T-helper 2 cell treated with Interferon-gamma antibody and Interleukin-4, amounts not matched to agents 100 ng/mL and 5 ng/mL, for 36 hours (primary cell): ENCODE measurements at regions not wholly inside any gene's neighbourhood (a gene's known extent, or its start where the extent isn't known, plus 50 kb on each side); places are given as distances from the start of the nearest gene placed in this dataset.

Experiments
- intact Hi-C: fragments of 100-400 bp; cut with micrococcal nuclease; formaldehyde crosslinking; loops from one replicate; pipeline ENCODE4 v1.15.1; 2023

DNA sequence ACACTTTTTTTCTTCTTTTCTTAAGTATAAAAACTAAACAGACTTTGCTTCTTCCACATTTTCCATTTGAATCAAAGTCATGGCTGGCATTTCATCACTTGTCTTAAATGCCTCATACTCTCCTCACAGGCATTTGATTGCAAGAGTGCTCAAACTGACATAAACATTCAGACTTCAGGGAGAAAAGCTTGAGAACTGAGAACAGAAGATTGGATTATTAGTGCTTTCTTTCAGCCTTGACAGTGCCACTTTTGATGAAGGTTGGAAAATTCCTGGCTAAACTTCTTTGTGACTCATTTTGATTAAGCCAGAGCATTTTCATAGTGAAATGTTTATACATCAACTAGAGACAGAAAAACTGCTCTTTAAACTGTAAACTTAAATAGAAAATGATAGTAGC lies 544.4 kb downstream of the DIPK2A start:
- intact Hi-C loops: no loop called here

- intact Hi-C loops: no loop called here
Observed at GRCh38 chr3:144516589-144516988, 545.0 kb downstream of the DIPK2A start.

DNA sequence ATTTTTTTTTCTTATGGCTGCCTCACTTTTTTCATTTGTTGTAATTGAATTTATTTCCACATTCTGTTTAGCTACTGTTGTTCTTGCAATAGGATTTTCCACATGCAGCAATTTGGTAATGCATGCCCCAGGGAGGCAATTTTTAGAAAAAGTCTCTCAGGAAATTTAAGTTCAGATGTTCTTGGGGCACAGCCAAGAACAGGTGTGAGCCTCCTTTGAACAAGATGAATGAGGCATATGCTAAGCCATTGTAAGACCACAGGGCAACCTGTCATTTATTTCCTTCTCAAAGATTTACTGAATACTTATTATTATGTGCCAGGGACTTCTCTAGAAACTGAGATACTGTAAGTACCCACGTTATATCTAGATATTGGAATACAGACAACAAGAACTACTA lies 549.5 kb downstream of the DIPK2A start:
- intact Hi-C loops: no loop called here

GRCh38 chr3:144522456-144522855 lies 550.8 kb downstream of the DIPK2A start:
- intact Hi-C loops: no loop called here

DNA sequence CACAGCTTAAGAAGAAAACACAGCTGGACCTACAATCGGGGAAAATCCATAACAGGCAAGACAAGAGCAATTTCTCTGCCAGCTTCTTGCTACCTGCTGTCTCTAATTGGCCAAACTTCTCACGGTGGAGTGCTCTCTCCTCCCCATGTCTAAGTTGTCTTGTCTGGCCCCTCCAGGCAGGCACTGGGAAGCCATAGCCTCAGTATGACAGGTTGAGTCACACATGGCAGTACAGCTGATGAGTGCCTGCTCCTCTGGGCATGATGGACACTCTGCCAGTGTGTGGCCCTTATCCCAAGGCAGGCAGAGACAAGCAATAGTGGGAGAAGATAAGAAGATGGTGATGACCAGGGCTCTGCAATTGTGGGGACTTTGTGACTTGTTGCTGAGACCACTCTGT lies 551.8 kb downstream of the DIPK2A start:
- intact Hi-C loops: no loop called here

DNA sequence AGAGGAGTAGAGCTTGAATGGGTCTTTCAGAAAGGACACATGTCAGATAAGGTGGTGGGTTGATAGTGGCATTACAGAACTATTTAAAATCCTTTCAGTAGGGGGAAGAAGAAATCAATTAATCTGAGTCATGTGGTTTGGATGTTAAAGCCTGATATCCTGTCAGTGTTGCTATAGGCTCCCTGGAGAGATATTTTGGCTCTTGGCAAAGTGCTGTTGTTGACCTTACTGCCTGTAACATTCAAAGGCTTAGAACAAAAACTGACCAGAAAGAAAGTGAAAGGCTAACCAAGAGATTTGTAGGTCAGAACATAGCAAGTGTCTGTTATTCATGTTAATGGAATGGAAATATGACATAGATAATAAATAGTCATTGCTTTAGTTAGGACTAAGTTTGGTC lies 552.9 kb downstream of the DIPK2A start:
- intact Hi-C loops: no loop called here

DNA sequence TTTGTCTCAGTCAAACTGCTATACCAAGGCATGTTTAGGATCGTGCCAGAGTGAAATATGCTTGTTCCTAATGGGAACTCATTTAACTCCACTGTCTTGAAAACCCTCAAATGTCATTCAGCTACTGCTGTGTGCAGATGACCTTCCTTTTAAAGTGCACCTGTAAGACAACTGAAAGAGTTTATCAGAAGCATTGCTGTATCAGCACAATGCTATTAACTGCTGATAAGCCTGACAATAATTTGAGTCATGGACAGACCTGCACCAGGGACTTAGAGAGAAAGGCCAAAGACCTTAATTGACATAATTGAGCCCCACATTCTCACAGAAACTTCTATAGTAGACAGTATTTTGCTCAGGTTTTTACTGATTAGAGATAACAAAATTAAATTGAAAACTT lies 557.9 kb downstream of the DIPK2A start:
- intact Hi-C loops: no loop called here

GRCh38 chr3:144544871-144545270 lies 573.2 kb downstream of the DIPK2A start:
- intact Hi-C loops: no loop called here

- intact Hi-C loops: no loop called here
Observed at GRCh38 chr3:144546539-144546938, 574.9 kb downstream of the DIPK2A start.

DNA sequence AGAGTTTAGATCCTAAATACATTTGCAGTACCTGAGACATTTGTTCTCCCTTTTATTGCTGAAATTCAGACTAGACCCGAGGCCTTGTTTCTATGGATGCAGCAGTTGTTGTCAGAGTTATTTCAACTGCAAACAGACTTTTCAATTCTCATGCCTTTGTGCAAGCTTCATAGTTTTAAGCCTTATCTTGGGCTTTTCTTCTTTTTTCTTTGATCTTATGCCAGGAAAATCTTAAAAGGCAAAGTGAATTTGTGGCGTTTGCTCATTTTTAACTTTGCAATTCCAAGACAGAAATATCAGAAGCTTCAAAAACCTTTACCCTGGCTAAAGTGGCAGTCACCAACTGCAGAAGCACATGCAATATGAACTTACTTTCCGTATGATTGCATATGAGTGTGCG lies 576.7 kb downstream of the DIPK2A start:
- intact Hi-C loops: no loop called here

DNA sequence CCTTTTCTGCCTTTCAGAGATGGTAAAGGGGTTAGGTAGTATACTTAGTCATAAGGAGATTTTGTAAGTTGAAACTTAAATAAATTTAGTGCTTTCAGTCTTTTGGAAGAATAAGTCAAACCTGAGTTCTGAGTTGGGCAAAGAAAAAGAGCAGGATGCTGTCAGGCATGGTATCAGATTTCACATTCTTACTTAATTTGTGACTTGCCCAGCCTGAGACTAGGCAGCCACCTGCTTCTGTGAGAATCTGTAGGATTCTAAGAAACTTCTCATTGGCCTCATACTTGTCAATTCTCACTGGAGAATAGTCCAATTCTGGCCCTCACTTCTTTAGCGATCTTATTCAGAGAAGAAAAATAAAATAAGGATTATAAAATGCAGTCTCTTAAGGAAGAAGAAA lies 577.5 kb downstream of the DIPK2A start:
- intact Hi-C loops: no loop called here

- intact Hi-C loops: no loop called here
Observed at GRCh38 chr3:144552346-144553057, 580.9 kb downstream of the DIPK2A start.

- intact Hi-C loops: no loop called here
Observed at GRCh38 chr3:144553301-144553700, 581.7 kb downstream of the DIPK2A start.

GRCh38 chr3:144554889-144555288 lies 583.3 kb downstream of the DIPK2A start:
- intact Hi-C loops: no loop called here

DNA sequence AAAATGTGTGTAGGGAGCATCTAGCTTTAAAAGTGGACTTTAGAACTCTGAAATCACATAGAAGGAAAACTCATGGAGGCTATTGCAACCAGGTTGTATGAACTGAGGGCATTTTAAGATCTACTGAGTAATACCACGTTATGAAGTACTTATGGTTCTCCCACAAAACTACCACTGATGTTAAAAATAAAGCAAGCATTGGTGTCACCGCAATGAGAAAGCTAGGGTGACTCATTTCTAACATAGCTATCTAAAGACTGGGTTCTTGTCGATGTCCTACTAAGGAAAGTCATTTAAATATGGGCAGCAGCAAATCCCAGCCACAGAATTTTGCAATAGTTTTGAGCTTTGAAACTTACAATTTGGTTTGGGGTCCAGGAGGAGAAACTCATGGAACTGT lies 584.8 kb downstream of the DIPK2A start:
- intact Hi-C loops: no loop called here

DNA sequence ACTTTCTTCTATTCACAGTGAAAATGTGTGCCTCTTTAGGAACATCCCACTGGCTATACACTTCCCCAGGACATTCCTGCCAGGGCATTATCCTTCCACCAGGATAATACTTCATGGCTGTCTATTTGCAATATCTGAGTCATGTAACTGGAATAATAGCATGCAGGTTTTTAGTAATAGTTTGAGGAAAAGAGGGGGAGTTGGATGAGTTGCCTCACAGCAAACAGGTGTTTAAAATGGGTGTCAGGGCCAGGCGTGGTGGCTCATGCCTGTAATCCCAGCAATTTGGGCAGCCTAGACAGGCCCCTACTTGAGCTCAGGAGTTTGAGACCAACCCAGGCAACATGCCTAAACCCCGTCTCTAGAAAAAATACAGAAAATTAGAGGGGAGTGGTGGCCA lies 585.9 kb downstream of the DIPK2A start:
- intact Hi-C loops: no loop called here

DNA sequence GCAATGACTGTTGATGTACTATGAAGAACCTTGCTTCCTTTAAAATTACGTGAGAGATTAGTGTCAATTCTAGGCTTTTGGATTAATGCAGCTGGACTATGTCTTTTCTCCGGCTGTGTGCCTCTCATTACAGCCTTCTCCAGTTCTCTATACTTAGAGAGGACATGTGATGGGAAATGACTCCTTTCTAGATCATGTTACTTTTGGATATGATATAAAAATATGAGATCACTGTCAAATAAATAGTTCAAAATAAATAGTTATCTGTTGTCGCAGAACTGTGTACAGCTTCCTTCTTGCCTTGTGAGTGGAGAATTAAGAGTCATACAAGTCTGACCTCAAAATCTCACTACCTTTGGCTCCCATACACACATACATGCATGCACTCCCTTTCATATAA lies 592.4 kb downstream of the DIPK2A start:
- intact Hi-C loops: no loop called here

DNA sequence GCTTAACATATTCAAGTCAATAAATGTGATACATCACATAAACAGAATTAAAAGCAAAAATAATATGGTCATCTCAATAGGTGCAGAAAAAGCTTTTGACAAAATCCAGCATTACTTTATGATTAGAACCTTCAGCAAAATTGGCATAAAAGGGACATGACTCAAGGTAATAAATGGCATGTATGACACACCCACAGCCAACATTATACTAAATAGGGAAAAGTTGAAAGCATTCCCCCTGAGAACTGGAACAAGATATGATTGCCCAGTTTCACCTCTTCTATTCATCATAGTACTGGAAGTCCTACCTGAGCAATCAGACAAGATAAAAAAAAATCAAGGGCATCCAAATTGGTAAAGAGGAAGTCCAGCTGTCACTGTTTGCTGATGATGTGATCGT lies 594.7 kb downstream of the DIPK2A start:
- intact Hi-C loops: no loop called here

GRCh38 chr3:144569651-144570050 lies 598.0 kb downstream of the DIPK2A start:
- intact Hi-C loops: no loop called here

DNA sequence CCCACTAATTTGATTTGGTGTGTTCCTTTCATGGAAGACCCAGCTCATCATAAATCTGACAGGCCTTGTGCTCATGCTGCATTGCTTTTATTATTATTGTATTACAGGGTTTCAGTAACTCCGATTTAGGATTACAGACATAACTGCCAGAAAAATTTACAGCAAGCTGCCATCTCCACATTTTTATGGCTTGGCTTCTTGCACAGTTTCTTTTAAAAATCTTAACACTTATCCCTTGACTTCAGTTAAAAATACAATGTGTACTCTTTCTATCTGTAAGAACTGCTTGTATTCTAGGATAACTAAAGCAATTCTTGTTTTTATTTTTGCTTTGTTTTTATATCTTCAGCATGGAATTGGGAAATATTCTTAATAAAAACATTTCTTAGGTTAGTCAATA lies 612.2 kb downstream of the DIPK2A start:
- intact Hi-C loops: no loop called here

GRCh38 chr3:144585408-144585807 lies 613.8 kb downstream of the DIPK2A start:
- intact Hi-C loops: no loop called here

- intact Hi-C loops: no loop called here
Observed at GRCh38 chr3:144585953-144586352, 614.3 kb downstream of the DIPK2A start.

GRCh38 chr3:144586382-144586781 lies 614.8 kb downstream of the DIPK2A start:
- intact Hi-C loops: no loop called here

DNA sequence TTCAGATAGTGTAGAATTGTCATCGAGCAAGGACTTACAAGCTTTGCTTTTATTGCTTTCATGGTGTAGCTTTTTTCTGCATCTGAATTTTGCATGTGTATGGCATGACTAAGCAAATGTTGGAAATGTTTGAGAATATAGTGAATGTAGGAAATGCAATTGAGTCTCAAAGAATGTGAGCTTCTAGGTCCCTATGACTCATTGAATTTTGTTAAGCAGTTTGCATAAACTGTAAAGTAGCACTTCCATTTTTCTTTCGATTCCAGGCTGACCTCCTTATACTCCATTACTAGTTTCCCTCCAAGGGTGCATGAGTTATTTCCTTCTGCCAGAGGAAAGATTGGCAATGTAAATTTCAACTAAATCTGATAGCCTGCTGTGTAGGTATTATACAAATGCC lies 619.2 kb downstream of the DIPK2A start:
- intact Hi-C loops: no loop called here
